ENCODE measurements at regions not wholly inside any gene's neighbourhood (a gene's known extent, or its start where the extent isn't known, plus 50 kb on each side); places are given as distances from the start of the nearest gene placed in this dataset.
"Not testable (repeated sequence)": the region's sequence is repeated elsewhere in the genome, so short reads cannot be mapped to it uniquely, and the experiment has no call there.

DNA sequence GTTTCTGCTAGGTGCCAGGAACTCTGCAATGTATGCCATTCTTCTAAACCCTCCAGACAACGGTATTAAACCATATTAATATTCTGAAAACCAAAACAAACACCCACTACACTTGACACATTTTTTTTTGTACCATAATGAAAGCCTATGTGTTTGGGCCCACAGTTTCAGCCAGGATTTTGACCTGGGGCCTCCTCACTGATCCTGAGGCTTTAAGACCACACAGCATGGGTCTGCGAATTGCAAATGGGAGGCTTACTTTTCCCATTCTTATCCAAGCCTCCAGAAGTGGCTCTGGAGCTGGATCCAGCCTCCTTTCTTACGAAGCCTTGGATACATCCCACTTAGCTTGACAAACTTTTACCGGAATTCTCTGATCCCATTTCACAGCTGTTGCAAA, 56.7 kb downstream of the RNU1-4 start:
- H4K20me1 ChIP-seq (ENCODE audit: control insufficient read depth, insufficient read depth, insufficient read length); H2BK20ac ChIP-seq (ENCODE audit: low read depth, low read length, poor library complexity, severe bottlenecking): not testable (repeated sequence)
- WGBS (ENCODE audit: extremely low coverage, insufficient read length, low lambda C conversion rate) = no CpG with 5 or more reads among the region's 4 CpGs

GRCh38 chr1:16798050-16798449, 57.7 kb downstream of the RNU1-4 start:
- H2BK20ac ChIP-seq (ENCODE audit: low read depth, low read length, poor library complexity, severe bottlenecking); H4K20me1 ChIP-seq (ENCODE audit: control insufficient read depth, insufficient read depth, insufficient read length); H3K14ac ChIP-seq (ENCODE audit: insufficient read depth, low read length); H3K36me3 Mint-ChIP-seq (ENCODE audit: insufficient read depth in 1 of 3, low read depth in 3 of 3); H3T11ph ChIP-seq (ENCODE audit: low read length); H3K79me2 ChIP-seq (ENCODE audit: insufficient read depth, low read length); H2BK12ac ChIP-seq (ENCODE audit: insufficient read length, low read depth, low read length); H3K9me3 ChIP-seq (ENCODE audit: control insufficient read depth, low read depth, low read length); H3K18ac ChIP-seq (ENCODE audit: insufficient read length, low read depth, low read length); H2AK5ac ChIP-seq (ENCODE audit: insufficient read length, low read length); H2BK5ac ChIP-seq (ENCODE audit: insufficient read length, low read length); H4K5ac ChIP-seq (ENCODE audit: insufficient read length, low read depth, low read length); H2AFZ ChIP-seq (ENCODE audit: low read length); H3K27me3 ChIP-seq (ENCODE audit: insufficient read depth, low read length); H4K8ac ChIP-seq (replicated peaks; ENCODE audit: insufficient read length, low read depth, low read length); H3K4me3 Mint-ChIP-seq; H4K91ac ChIP-seq (ENCODE audit: insufficient read length, low read depth, low read length); H3K4ac ChIP-seq (ENCODE audit: low read depth, low read length); H3K27me3 Mint-ChIP-seq (ENCODE audit: low read depth); H2BK15ac ChIP-seq (ENCODE audit: low read depth, low read length); H3K9me3 Mint-ChIP-seq; H3K9ac ChIP-seq (ENCODE audit: extremely low read depth, insufficient read length, low read length); H3K27ac Mint-ChIP-seq; H2BK120ac ChIP-seq (ENCODE audit: low read depth, low read length, poor library complexity, severe bottlenecking); H3K23ac ChIP-seq (ENCODE audit: insufficient read length, low read depth, low read length); H3K27ac ChIP-seq (ENCODE audit: insufficient read length, low read depth, low read length); H3K56ac ChIP-seq (ENCODE audit: insufficient read length, low read depth, low read length); H3K79me1 ChIP-seq (ENCODE audit: insufficient read depth, low read depth, low read length, poor library complexity, severe bottlenecking); H3K23me2 ChIP-seq (ENCODE audit: insufficient read length, low read depth, low read length, poor library complexity, severe bottlenecking); H3K4me2 ChIP-seq (ENCODE audit: insufficient read depth, insufficient read length, low read length); H3K4me1 ChIP-seq (ENCODE audit: insufficient read depth, low read length): not testable (repeated sequence)
- peak; percentile 19 for DNase-seq
- peaks cover 11 to 17% of the 10 kb centered on the region in 2 experiments for H3K4me1 Mint-ChIP-seq
- WGBS (ENCODE audit: extremely low coverage, insufficient read length, low lambda C conversion rate) = no CpG with 5 or more reads among the region's 2 CpGs

More for the DNA sequence above, 56.7 kb downstream of the RNU1-4 start:
- not testable (repeated sequence) for H2BK5ac ChIP-seq (ENCODE audit: insufficient read length, low read length); H3K27me3 ChIP-seq (ENCODE audit: insufficient read depth, low read length); H2BK15ac ChIP-seq (ENCODE audit: low read depth, low read length); H3K23ac ChIP-seq (ENCODE audit: insufficient read length, low read depth, low read length); H3K23me2 ChIP-seq (ENCODE audit: insufficient read length, low read depth, low read length, poor library complexity, severe bottlenecking); H3K27me3 Mint-ChIP-seq (ENCODE audit: low read depth); H2BK120ac ChIP-seq (ENCODE audit: low read depth, low read length, poor library complexity, severe bottlenecking); H2AFZ ChIP-seq (ENCODE audit: low read length); H3K4me3 Mint-ChIP-seq; H3K79me2 ChIP-seq (ENCODE audit: insufficient read depth, low read length); H3K56ac ChIP-seq (ENCODE audit: insufficient read length, low read depth, low read length); H2BK12ac ChIP-seq (ENCODE audit: insufficient read length, low read depth, low read length); H3K4ac ChIP-seq (ENCODE audit: low read depth, low read length); H3K27ac ChIP-seq (ENCODE audit: insufficient read length, low read depth, low read length); H3K14ac ChIP-seq (ENCODE audit: insufficient read depth, low read length); H3K9me3 ChIP-seq (ENCODE audit: control insufficient read depth, low read depth, low read length); H3K9ac ChIP-seq (ENCODE audit: extremely low read depth, insufficient read length, low read length); H3K79me1 ChIP-seq (ENCODE audit: insufficient read depth, low read depth, low read length, poor library complexity, severe bottlenecking); H3K4me1 ChIP-seq (ENCODE audit: insufficient read depth, low read length); H2AK5ac ChIP-seq (ENCODE audit: insufficient read length, low read length); H3K27ac Mint-ChIP-seq; H3K36me3 Mint-ChIP-seq (ENCODE audit: insufficient read depth in 1 of 3, low read depth in 3 of 3); H3T11ph ChIP-seq (ENCODE audit: low read length); H4K5ac ChIP-seq (ENCODE audit: insufficient read length, low read depth, low read length); H4K91ac ChIP-seq (ENCODE audit: insufficient read length, low read depth, low read length); H4K8ac ChIP-seq (replicated peaks; ENCODE audit: insufficient read length, low read depth, low read length); H3K9me3 Mint-ChIP-seq; H3K18ac ChIP-seq (ENCODE audit: insufficient read length, low read depth, low read length); H3K4me2 ChIP-seq (ENCODE audit: insufficient read depth, insufficient read length, low read length)
- peaks cover 11 to 17% of the 10 kb centered on the region in 2 experiments for H3K4me1 Mint-ChIP-seq
- peak; percentile 20 for DNase-seq

Measured in H9 (cell line).